Cardiac fibroblast (primary cell): ENCODE measurements at regions not wholly inside any gene's neighbourhood (a gene's known extent, or its start where the extent isn't known, plus 50 kb on each side); places are given as distances from the start of the nearest gene placed in this dataset.
"Not testable (repeated sequence)": the region's sequence is repeated elsewhere in the genome, so short reads cannot be mapped to it uniquely, and the experiment has no call there.

Experiments
- DNase-seq, 2 donors: peaks; one replicate each; pipeline versions ENCODE4 v3.0.0 to v3.0.0-alpha.2; 2010; ENCODE audit warnings: low read depth in 2 of 2
- H3K4me3 ChIP-seq, 2 donors: replicated peaks in 1 of 2; 1 replicate in 1 of 2; 2 replicates in 1 of 2; pipeline ENCODE4 v1.5.1; 2011; ENCODE audit warnings: low read depth in 2 of 2, low read length in 2 of 2, mild to moderate bottlenecking in 2 of 2, moderate library complexity in 1 of 2
- CTCF ChIP-seq: IDR thresholded peaks from one replicate; pipeline ENCODE4 v1.5.1; 2011; ENCODE audit warnings: low read depth, mild to moderate bottlenecking, low read length, inconsistent platforms

GRCh38 chr4:169934794-169935429 lies 91.3 kb downstream of the MFAP3L start:
- no peak for TF ChIP-seq CTCF
- no peak for DNase-seq
- no peak overlapping the region for H3K4me3 ChIP-seq

GRCh38 chr4:169933531-169933930 lies 92.7 kb downstream of the MFAP3L start:
- H3K4me3 ChIP-seq: no peak overlapping the region
- TF ChIP-seq CTCF: no peak
- DNase-seq: no peak

GRCh38 chr4:169931964-169932363 lies 94.2 kb downstream of the MFAP3L start:
- DNase-seq: no peak
- H3K4me3 ChIP-seq: no peak overlapping the region

GRCh38 chr4:169930755-169931154 lies 95.4 kb downstream of the MFAP3L start:
- H3K4me3 ChIP-seq, DNase-seq: not testable (repeated sequence)

More at GRCh38 chr4:169931964-169932363, 94.2 kb downstream of the MFAP3L start:
- TF ChIP-seq CTCF: no peak

GRCh38 chr4:169927280-169927679 lies 98.9 kb downstream of the MFAP3L start:
- DNase-seq: no peak
- TF ChIP-seq CTCF: no peak
- H3K4me3 ChIP-seq: no peak overlapping the region

GRCh38 chr4:169925678-169926077 lies 100.5 kb downstream of the MFAP3L start:
- no peak for DNase-seq
- H3K4me3 ChIP-seq: no peak overlapping the region
- no peak for TF ChIP-seq CTCF

- no peak for TF ChIP-seq CTCF
- H3K4me3 ChIP-seq: no peak overlapping the region
- peak; percentile 5 to 64 for DNase-seq
Measured at GRCh38 chr4:169922632-169923276, 103.4 kb downstream of the MFAP3L start.
